NCI-H446 (cell line): ENCODE measurements at regions not wholly inside any gene's neighbourhood (a gene's known extent, or its start where the extent isn't known, plus 50 kb on each side); places are given as distances from the start of the nearest gene placed in this dataset.
"Not testable (repeated sequence)": the region's sequence is repeated elsewhere in the genome, so short reads cannot be mapped to it uniquely, and the experiment has no call there.

Experiments used
- DNase-seq, 2 experiments: peaks; one replicate each; lab custom pipeline; 2025; lab: John Stamatoyannopoulos, UW

GRCh38 chrX:37904833-37905232 lies 57.5 kb upstream of the DYNLT3 start:
- DNase-seq = no peak

DNA sequence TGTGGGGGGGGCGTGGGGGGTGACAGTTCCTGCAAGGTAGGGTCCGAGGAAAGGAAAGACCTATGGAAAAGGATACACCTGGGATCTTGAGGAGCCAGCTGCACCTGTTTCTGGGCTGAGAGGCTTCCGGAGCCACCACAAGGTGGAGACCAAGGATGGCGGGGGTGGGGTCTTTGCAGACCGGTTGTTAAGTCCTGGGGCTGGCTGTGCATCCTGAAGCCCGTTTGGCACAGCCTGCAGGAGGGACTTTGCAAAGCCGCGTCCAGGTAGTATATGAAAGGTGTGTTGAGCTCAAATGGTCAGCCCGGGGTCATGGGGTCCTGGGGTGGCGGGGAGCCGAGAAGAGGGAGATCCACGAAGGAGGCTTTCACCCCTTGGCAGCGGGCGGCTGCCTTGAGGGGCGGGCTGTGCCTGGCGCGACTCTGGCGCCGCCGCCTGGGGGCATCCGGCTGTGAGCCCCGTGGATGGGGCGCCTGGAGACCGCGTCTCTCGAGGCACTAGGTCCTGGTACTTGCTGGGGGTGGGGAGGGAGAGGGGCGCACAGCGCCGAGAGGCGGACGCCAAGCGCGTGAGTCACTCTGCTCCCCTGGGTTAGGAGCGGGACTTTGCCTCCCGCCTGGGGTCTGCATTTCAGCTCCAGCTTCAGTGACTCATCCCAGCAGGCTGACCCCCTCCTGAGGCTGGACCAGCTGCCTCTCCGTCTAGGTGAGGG lies 58.2 kb upstream of the DYNLT3 start:
- peak in 1 of 2 experiments; percentile 58 for DNase-seq

GRCh38 chrX:37906357-37906756 lies 59.0 kb upstream of the DYNLT3 start:
- no peak for DNase-seq

DNA sequence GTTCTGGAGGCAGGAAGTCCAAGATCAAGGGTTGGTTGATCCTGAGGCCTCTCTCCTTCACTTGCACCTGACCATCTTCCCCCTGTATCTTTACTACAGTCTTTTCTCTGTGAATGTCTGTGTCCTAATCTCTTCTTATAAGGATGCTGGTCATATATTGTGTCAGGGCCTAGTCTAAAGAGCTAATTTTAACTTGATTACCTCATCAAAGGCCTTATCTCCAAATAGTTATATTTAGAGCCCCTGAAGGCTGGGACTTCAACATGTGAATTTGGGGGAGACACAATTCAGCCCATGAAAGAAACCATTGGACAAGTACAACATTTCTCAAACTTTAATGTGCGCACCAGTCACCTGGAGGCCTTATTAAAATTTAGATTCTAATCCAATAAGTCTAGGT lies 62.8 kb upstream of the DYNLT3 start:
- DNase-seq = no peak

DNA sequence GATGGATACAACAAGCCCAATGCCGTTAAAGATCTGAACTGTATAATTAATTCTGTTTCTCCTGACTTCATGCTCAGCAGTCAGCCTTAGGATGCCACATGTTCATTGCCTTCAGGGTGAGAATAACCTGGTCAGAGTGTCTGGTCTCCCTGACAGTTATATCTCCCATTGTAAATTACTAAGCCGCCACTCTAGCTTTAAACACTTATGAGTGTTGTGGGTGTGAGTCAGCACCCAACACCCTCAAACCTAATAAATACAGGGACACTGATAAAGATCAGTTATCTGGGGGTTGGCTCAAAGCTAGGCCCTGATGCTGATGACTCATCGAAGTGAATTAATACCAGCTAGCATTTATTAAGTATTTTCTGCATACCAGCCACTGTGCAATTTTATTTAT lies 64.9 kb upstream of the DYNLT3 start:
- no peak for DNase-seq

GRCh38 chrX:37912777-37913176 lies 65.4 kb upstream of the DYNLT3 start:
- DNase-seq = no peak

DNA sequence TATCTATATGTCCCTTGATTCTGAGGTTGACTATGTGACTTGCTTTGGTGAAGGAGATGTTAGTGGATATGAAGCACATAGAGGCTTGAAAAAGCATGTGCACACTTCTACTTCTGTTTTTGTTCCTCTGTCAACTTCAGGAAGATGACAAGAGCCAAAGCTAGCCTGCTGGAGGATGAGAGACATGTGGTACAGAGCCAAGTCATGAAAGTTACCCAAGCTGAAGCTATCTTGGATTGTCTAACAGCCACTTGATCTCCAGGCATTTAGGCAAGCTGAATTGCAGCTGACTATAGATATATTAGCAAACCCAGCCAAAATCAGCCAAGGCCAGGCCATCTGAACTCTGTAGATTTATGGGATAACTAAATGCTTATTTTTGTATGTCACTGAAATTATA lies 70.8 kb upstream of the DYNLT3 start:
- DNase-seq = peak in 1 of 2 experiments; percentile 5

- no peak for DNase-seq
These were observed 71.3 kb upstream of the DYNLT3 start for GRCh38 chrX:37918703-37919102.

DNA sequence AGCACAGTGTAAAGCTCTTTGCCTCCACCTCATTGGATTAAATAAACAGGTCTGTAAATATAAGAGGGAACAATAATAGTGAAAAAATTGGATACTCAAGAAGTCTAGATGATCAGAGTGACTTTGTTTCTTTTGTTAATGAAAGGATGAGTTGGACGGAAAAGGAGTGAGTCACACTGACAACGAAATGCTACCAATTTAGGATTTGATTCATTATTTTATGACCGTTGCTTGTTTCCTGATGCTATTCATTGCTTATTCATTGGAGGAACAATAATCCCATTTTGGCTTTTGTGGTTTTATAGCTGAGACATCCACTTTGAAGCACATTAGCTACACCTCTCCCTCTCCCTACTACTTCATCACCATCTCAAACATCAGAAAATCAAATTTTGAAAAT lies 74.4 kb upstream of the DYNLT3 start:
- no peak for DNase-seq

- no peak for DNase-seq
These were observed 75.6 kb upstream of the DYNLT3 start for GRCh38 chrX:37922928-37923327.

DNA sequence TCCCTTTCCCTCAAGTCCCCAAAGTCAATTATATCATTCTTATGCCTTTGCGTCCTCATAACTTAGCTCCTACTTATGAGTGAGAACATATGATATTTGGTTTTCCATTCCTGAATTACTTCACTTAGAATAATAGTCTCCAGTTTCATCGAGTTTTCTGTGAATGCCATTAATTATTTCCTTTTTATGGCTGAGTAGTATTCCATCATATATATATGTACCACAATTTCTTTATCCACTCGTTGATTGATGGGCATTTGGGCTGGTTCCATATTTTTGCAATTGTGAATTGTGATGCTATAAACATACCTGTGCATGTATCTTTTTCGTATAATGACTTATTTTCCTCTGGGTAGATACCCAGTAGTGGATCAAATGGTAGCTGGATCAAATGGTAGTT lies 78.4 kb upstream of the DYNLT3 start:
- not testable (repeated sequence) for DNase-seq

DNA sequence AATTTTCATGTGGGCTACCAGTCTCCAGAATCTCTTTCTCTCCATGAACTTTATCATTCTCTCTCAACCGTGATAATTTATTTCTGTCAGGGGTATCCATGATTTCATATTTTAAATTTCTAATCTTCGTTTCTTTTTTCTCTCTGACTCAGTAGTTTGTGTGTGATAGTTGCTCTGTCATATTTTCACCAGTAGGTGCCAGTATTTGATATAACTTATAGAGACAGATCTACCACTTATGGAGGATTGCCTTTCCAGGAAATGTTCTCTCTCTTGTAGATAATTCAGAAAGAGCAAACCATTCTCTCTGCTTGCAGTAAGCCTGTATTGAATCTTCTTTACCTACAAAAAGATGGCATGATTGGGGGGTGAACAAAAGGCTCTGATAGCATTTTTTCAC lies 79.3 kb upstream of the DYNLT3 start:
- DNase-seq = peak; percentile 9 to 50

DNA sequence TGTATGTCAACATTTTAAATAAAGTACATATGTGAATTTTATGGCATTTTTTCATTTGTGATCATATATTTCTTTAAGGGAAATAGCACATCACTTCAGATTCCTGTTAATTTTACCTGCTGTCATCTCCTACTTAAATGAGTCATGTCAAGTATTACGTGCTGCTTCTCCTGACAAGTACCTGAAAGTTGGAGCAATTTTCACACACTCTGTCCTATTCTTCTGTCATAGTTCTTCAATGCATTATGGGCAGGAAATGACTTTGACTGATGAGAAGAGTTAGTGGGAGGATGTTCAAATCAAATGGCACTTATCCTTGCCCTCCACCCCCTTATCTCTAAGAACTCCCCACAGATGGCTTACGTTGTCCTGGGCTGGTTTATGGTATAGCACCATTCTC lies 64.2 kb upstream of the SYTL5 start:
- no peak for DNase-seq

- no peak for DNase-seq
These were observed 62.6 kb upstream of the SYTL5 start for GRCh38 chrX:37943554-37944344.

- DNase-seq = no peak
These were observed 60.2 kb upstream of the SYTL5 start for GRCh38 chrX:37946197-37946596.

DNA sequence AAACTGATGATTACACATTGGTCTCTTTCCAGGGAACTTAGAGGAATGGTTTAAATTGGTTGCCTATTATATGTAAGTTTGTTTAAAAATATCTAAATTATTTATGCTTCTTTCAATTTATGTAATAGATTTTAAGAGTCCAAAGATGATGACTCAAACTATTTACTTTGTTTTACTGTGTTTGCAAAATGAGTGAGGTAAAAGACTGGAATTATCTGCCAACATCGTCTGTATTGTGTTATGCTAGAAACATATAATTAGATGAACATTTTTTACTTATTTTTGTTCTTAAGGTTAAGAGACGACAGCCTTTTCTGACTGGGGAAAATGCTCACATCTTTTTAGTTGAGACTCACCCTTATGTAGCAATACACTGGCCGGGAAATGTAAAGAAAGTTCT lies 51.1 kb upstream of the SYTL5 start:
- DNase-seq = no peak

DNA sequence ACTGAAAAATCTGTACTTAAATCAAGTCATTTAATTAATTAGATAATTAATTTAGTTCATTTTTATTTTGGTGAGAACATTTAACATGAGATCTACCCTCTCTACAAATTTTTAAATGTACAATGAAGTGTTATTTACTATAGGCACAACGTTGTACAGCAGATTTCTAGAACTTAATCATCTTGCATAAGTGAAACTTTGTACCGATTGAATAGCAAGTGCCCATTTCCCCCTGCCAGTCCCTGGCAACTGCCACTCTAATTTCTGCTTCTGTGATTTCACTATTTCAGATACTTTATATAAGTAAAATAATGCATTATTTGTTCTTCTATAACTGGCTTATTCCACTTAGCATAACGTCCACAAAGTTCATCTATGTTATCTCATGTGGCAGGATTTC lies 50.1 kb upstream of the SYTL5 start:
- no peak for DNase-seq
